ENCODE measurements at regions not wholly inside any gene's neighbourhood (a gene's known extent, or its start where the extent isn't known, plus 50 kb on each side); places are given as distances from the start of the nearest gene placed in this dataset.

GRCh38 chr5:96067251-96067650 is 105.6 kb upstream of the ELL2 start:
- Mint-ChIP-seq H3K36me3 (ENCODE audit: low read depth) (no peaks in the 10 kb centered on the region), H3K27me3 (no peaks in the 10 kb centered on the region), H3K9me3 (no peaks in the 10 kb centered on the region), H3K4me1 (ENCODE audit: low read depth) (peaks cover 71% of the 10 kb centered on the region), H3K4me3 (no peak overlapping the region), H3K27ac (no peak overlapping the region)
- DNase-seq, result no peak

GRCh38 chr5:96066386-96066719 is 104.7 kb upstream of the ELL2 start:
- H3K4me1 Mint-ChIP-seq (ENCODE audit: low read depth), result peaks cover 70% of the 10 kb centered on the region
- no peaks in the 10 kb centered on the region for H3K9me3 Mint-ChIP-seq
- peak overlapping the region; percentile 90 for H3K27ac Mint-ChIP-seq

GRCh38 chr5:96065685-96066385 is 104.2 kb upstream of the ELL2 start:
- Mint-ChIP-seq H3K4me1 (ENCODE audit: low read depth) (peaks cover 65% of the 10 kb centered on the region), H3K27me3 (no peaks in the 10 kb centered on the region), H3K27ac (peak overlapping the region; percentile 90), H3K9me3 (no peaks in the 10 kb centered on the region), H3K36me3 (ENCODE audit: low read depth) (no peaks in the 10 kb centered on the region), H3K4me3 (no peak overlapping the region)
- no peak for DNase-seq

More at GRCh38 chr5:96066386-96066719, 104.7 kb upstream of the ELL2 start:
- Mint-ChIP-seq H3K4me3 (no peak overlapping the region), H3K36me3 (ENCODE audit: low read depth) (no peaks in the 10 kb centered on the region), H3K27me3 (no peaks in the 10 kb centered on the region)
- no peak for DNase-seq

- Mint-ChIP-seq H3K27ac (peak overlapping the region; percentile 90), H3K4me1 (ENCODE audit: low read depth) (peaks cover 58% of the 10 kb centered on the region), H3K4me3 (no peak overlapping the region), H3K36me3 (ENCODE audit: low read depth) (no peaks in the 10 kb centered on the region), H3K9me3 (no peaks in the 10 kb centered on the region), H3K27me3 (no peaks in the 10 kb centered on the region)
- DNase-seq, result no peak
These were observed 103.2 kb upstream of the ELL2 start for GRCh38 chr5:96064877-96065276.

- DNase-seq, result no peak
- H3K27ac Mint-ChIP-seq, result no peak overlapping the region
- no peaks in the 10 kb centered on the region for H3K9me3 Mint-ChIP-seq
- H3K4me1 Mint-ChIP-seq (ENCODE audit: low read depth), result peaks cover 53% of the 10 kb centered on the region
- peaks cover 6% of the 10 kb centered on the region for H3K27me3 Mint-ChIP-seq
- H3K4me3 Mint-ChIP-seq, result no peak overlapping the region
- H3K36me3 Mint-ChIP-seq (ENCODE audit: low read depth), result no peaks in the 10 kb centered on the region
These were observed 101.2 kb upstream of the ELL2 start for GRCh38 chr5:96062836-96063235.

- Mint-ChIP-seq H3K9me3 (no peaks in the 10 kb centered on the region), H3K27ac (no peak overlapping the region), H3K36me3 (ENCODE audit: low read depth) (no peaks in the 10 kb centered on the region), H3K4me3 (no peak overlapping the region), H3K4me1 (ENCODE audit: low read depth) (peaks cover 29% of the 10 kb centered on the region), H3K27me3 (peaks cover 17% of the 10 kb centered on the region)
- no peak for DNase-seq
These were observed 96.4 kb upstream of the ELL2 start for GRCh38 chr5:96058084-96058483.

- no peak overlapping the region for H3K4me3 Mint-ChIP-seq
These were observed 92.8 kb upstream of the ELL2 start for GRCh38 chr5:96054311-96055030.

GRCh38 chr5:96053063-96053735 is 91.5 kb upstream of the ELL2 start:
- Mint-ChIP-seq H3K4me3 (no peak overlapping the region), H3K27me3 (peaks cover 15% of the 10 kb centered on the region)

More at GRCh38 chr5:96054311-96055030, 92.8 kb upstream of the ELL2 start:
- Mint-ChIP-seq H3K27ac (peak overlapping the region; percentile 56), H3K27me3 (peaks cover 19% of the 10 kb centered on the region), H3K9me3 (no peaks in the 10 kb centered on the region), H3K36me3 (ENCODE audit: low read depth) (no peaks in the 10 kb centered on the region), H3K4me1 (ENCODE audit: low read depth) (peaks cover 19% of the 10 kb centered on the region)
- DNase-seq, result no peak

GRCh38 chr5:96052374-96052773 is 90.7 kb upstream of the ELL2 start:
- Mint-ChIP-seq H3K27me3 (peaks cover 8% of the 10 kb centered on the region), H3K4me1 (ENCODE audit: low read depth) (peaks cover 19% of the 10 kb centered on the region), H3K36me3 (ENCODE audit: low read depth) (no peaks in the 10 kb centered on the region), H3K4me3 (no peak overlapping the region), H3K9me3 (no peaks in the 10 kb centered on the region), H3K27ac (no peak overlapping the region)
- no peak for DNase-seq

More at GRCh38 chr5:96053063-96053735, 91.5 kb upstream of the ELL2 start:
- no peak overlapping the region for H3K27ac Mint-ChIP-seq
- no peaks in the 10 kb centered on the region for H3K9me3 Mint-ChIP-seq
- H3K4me1 Mint-ChIP-seq (ENCODE audit: low read depth), result peaks cover 19% of the 10 kb centered on the region
- H3K36me3 Mint-ChIP-seq (ENCODE audit: low read depth), result no peaks in the 10 kb centered on the region
- no peak for DNase-seq

GRCh38 chr5:96051401-96051830 is 89.8 kb upstream of the ELL2 start:
- no peak for DNase-seq
- Mint-ChIP-seq H3K27ac (no peak overlapping the region), H3K27me3 (peaks cover 5% of the 10 kb centered on the region), H3K4me3 (no peak overlapping the region), H3K36me3 (ENCODE audit: low read depth) (no peaks in the 10 kb centered on the region), H3K4me1 (ENCODE audit: low read depth) (peaks cover 19% of the 10 kb centered on the region), H3K9me3 (no peaks in the 10 kb centered on the region)

- no peak for DNase-seq
- no peak overlapping the region for H3K4me3 Mint-ChIP-seq
- peaks cover 16% of the 10 kb centered on the region for H3K4me1 Mint-ChIP-seq (ENCODE audit: low read depth)
- peaks cover 2% of the 10 kb centered on the region for H3K27me3 Mint-ChIP-seq
- no peaks in the 10 kb centered on the region for H3K9me3 Mint-ChIP-seq
- no peak overlapping the region for H3K27ac Mint-ChIP-seq
- no peaks in the 10 kb centered on the region for H3K36me3 Mint-ChIP-seq (ENCODE audit: low read depth)
These were observed 88.7 kb upstream of the ELL2 start for GRCh38 chr5:96050273-96050880.

GRCh38 chr5:96049398-96050272 is 88.0 kb upstream of the ELL2 start:
- no peak for DNase-seq
- Mint-ChIP-seq H3K4me1 (ENCODE audit: low read depth) (peaks cover 8% of the 10 kb centered on the region), H3K27me3 (peaks cover 2% of the 10 kb centered on the region), H3K36me3 (ENCODE audit: low read depth) (no peaks in the 10 kb centered on the region), H3K9me3 (no peaks in the 10 kb centered on the region), H3K4me3 (no peak overlapping the region), H3K27ac (no peak overlapping the region)

GRCh38 chr5:96048763-96049162 is 87.1 kb upstream of the ELL2 start:
- Mint-ChIP-seq H3K27ac (no peak overlapping the region), H3K36me3 (ENCODE audit: low read depth) (no peaks in the 10 kb centered on the region), H3K27me3 (peaks cover 2% of the 10 kb centered on the region), H3K9me3 (no peaks in the 10 kb centered on the region), H3K4me3 (no peak overlapping the region), H3K4me1 (ENCODE audit: low read depth) (peaks cover under 1% of the 10 kb centered on the region)
- no peak for DNase-seq

- Mint-ChIP-seq H3K4me1 (ENCODE audit: low read depth) (no peaks in the 10 kb centered on the region), H3K4me3 (no peak overlapping the region), H3K27ac (no peak overlapping the region), H3K9me3 (no peaks in the 10 kb centered on the region), H3K27me3 (no peaks in the 10 kb centered on the region), H3K36me3 (ENCODE audit: low read depth) (no peaks in the 10 kb centered on the region)
- no peak for DNase-seq
These were observed 84.2 kb upstream of the ELL2 start for GRCh38 chr5:96045888-96046287.

Measured in activated T-cell treated with anti-CD3 and anti-CD28 coated beads, Interleukin-2, amount 50 U/mL, for 24 hours (primary cell).